HG03175 (cell line): ENCODE measurements at regions not wholly inside any gene's neighbourhood (a gene's known extent, or its start where the extent isn't known, plus 50 kb on each side); places are given as distances from the start of the nearest gene placed in this dataset.

Source experiments
- ATAC-seq: cut with Tn5 transposase; IDR thresholded peaks from one replicate; pipeline ENCODE4 v1.9.1; 2021; ENCODE audit warnings: mild to moderate bottlenecking, moderate library complexity; ENCODE audit not compliant: unreplicated experiment

GRCh38 chr4:177681902-177682301, 239.7 kb upstream of the AGA start:
- ATAC-seq, result no peak

- no peak for ATAC-seq
Observed at GRCh38 chr4:177687117-177687516, 244.9 kb upstream of the AGA start.

GRCh38 chr4:177692907-177693306, 250.7 kb upstream of the AGA start:
- ATAC-seq, result no peak

- ATAC-seq, result no peak
Observed at GRCh38 chr4:177696438-177696966, 254.3 kb upstream of the AGA start.

GRCh38 chr4:177699365-177700213, 257.4 kb upstream of the AGA start:
- ATAC-seq, result no peak

DNA sequence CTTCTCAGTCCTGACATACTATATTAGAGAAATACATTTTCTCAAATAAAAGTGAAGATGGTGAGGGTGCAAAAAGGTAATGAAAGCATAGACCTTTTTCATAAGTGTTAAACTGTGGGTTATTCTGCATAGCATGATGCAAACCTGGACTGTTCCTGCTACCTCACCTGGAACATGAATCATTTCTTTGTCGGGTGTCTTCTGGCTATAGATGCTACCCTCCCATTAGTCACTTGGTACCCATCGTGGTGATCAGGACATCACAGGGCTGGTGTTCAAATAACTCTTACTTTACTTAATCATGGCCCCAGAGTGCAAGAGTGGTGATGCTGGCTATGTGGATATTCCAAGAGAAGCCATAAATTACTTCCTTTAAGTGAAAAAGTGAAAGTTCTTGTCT, 264.7 kb upstream of the AGA start:
- ATAC-seq, result no peak

GRCh38 chr4:177713454-177713853, 271.2 kb upstream of the AGA start:
- no peak for ATAC-seq

- ATAC-seq, result no peak
Observed at GRCh38 chr4:177717407-177717806, 275.2 kb upstream of the AGA start.

DNA sequence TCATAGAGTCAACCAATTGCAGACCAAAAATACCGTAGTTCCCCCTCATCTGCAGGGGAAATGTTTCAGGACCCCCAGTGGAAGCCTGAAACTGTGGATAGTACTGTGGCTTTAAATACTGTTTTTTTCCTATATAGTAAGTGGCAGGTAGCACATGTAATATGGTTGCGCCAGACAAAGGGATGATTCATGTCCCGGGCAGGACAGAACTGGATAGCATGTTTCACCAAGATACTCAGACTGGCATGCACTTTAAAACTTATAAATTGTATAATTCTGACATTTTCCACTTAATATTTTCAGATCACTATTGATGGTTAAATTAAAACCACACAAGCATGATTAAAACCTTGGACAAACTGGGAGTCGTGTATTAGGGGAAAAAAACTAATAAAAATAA, 276.3 kb upstream of the AGA start:
- ATAC-seq, result no peak

DNA sequence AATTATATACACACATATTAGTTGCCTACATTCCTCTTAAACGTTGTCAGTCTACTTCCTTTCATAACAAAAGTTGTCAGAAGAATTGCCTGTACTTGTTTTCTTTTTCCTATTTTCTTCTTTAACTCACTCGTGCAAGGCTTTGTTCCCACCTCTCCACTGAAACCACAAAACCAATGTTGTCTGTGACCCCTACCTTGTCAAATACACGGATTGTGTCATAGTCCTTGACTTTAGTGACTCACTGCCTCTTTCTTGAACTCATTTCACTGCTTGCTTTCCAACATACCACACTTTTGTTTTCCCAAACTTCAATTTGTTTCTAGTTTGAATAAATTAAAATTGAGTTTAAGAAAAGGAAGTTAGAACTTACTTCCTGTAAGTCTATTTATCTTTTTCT, 283.9 kb upstream of the AGA start:
- ATAC-seq, result no peak

GRCh38 chr4:177728361-177729152, 286.3 kb upstream of the AGA start:
- no peak for ATAC-seq

GRCh38 chr4:177729681-177730080, 287.4 kb upstream of the AGA start:
- ATAC-seq, result no peak

DNA sequence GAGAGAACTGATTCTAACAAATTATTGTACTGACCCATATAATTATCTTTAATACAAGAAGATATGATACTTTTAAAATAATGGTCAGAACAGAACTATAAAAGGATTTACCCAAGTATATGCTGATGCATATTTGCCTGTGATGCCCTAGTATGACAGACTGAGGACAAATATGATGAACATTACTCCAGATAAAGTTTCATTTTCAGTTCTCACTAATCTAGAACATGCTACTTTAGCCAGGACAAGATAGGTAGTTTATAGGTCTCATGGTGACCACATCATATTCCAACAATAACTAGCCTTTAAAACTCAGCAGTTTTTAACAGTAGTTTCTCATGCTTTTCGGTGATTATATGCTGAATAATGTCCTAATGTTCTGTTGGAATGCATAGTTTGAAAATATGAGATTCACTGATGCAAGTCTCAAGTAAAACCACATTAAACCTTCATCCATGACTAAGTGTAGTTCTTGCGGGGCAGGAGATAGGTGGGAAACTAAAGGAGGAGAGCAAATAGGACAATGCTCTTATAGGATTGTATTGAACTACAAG, 295.2 kb upstream of the AGA start:
- no peak for ATAC-seq

GRCh38 chr4:177740563-177740962, 298.3 kb upstream of the AGA start:
- ATAC-seq, result peak; percentile 58

- ATAC-seq, result no peak
Observed at GRCh38 chr4:177759729-177760128, 317.5 kb upstream of the AGA start.

DNA sequence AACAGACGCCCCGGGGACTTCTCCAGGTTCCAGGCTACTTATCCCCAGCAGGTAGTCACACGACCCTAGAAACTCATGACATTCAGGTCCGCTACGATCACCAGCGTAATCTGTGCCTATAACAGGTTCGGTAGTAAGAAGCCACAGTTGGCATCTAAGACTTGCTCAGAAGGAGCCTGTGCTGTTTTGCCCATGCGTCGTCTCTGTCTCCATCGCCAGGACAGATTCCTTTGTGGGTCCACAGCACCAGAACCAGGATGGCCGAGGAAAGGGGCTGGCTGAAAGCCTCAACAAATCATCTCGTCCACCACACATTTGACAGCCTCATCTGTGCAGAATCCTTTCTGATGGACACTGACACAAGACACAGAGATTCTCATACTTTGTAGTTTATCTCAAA, 319.5 kb upstream of the AGA start:
- ATAC-seq, result no peak

- no peak for ATAC-seq
Observed at GRCh38 chr4:177769155-177769554, 326.9 kb upstream of the AGA start.

DNA sequence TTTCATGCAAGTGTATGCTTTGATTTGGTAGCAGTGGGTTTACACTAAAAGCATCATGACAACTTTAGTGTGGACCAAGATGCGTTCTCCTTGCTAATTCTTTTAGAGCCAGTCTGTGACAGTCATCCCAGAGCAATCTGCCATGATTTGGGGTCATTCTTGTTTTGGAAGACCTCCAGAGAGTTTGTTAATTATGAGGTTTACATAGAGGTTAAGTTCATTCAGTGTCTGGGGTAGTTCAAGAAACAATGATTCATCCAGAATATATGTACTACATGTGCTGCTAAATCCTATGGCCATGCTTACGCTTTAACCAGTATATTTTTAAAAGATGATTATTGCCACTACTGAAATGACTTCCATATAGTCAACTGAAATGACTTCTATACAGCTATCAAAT, 328.5 kb upstream of the AGA start:
- ATAC-seq, result no peak

GRCh38 chr4:177771645-177772044, 329.4 kb upstream of the AGA start:
- ATAC-seq, result no peak

DNA sequence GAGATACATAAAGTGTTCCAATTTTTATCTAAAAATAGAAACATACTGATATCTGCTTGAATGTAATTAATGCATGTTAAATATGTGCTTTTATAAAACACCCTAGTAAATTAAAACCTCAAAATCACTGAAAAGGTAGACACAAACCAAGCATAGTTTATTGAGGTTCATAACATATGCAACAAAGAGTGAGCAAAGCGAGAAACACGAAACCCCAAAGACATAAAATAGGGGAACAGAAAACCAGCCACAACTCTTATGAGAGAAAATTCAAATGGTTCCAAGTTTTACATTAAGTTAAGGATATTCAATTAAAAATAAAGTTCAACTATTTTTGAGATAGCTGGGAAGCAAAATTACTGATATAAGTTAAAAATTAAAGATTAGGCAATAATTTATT, 336.4 kb upstream of the AGA start:
- ATAC-seq, result peak; percentile 45

DNA sequence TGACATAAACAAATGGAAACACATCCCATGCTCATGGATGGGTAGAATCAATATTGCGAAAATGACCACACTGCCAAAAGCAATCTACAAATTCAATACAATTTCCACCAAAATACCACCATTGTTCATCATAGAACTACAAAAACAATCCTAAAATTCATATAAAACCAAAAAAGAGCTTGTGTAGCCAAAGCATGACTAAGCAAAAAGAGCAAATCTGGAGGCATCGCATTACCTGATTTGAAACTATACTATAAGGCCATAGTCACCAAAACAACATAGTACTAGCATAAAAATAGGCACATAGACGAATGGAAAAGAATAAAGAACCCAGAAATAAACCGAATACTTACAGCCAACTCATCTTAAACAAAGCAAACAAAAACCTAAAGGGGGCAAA, 342.8 kb upstream of the AGA start:
- ATAC-seq, result no peak

DNA sequence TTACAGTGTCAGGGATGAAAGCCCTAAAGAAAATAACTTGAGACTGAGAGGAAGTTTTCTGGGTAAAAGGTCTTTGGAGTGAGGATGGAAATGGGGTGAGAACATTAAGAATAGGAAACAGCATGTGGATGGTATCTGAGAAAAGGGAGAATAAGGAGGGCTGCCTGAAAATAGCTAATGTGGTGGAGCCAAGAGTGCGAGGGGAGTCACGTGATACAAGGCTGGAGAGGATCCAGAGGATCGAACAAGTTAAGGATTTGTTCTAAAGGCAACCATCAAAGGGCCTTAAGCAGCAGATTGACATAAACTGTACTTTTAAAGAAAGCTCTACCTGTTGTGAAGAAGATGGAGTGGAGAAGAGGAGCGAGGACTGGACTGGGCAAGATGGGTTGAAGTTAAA, 347.4 kb upstream of the AGA start:
- ATAC-seq, result no peak
